IMR-90 (cell line): ENCODE measurements at regions not wholly inside any gene's neighbourhood (a gene's known extent, or its start where the extent isn't known, plus 50 kb on each side); places are given as distances from the start of the nearest gene placed in this dataset.

Experiments used
- ATAC-seq: fragments of 200-7000 bp; cut with Tn5 transposase; 2 replicates; pipeline ENCODE4 v1.9.1; 2020; ENCODE audit warnings: low read depth, mild to moderate bottlenecking, moderate library complexity
- BruUV-seq: library from RNA; stranded (reverse); fragments of 400-500 nt; replicated peaks from 2 replicates; lab custom pipeline; 2021; lab: Mats Ljungman, UMichigan
- CTCF ChIA-PET: fragments of 300-600 bp; formaldehyde crosslinking; extraction: SDS; loops from one replicate; lab custom pipeline; 2021; ENCODE audit warnings: antibody characterized with exemption; lab: Yijun Ruan, JAX
- POLR2A ChIA-PET: fragments of 300-600 bp; sonication (Branson Sonifier 250); formaldehyde crosslinking; loops from one replicate; lab custom pipeline; 2022; ENCODE audit warnings: antibody characterized with exemption; ENCODE audit not compliant: unreplicated experiment; lab: Charles Lee
- DNase-seq: peaks from one replicate; pipeline ENCODE4 v3.0.0; 2013
- H2AFZ ChIP-seq: replicated peaks from 2 replicates; pipeline ENCODE3; 2013; ENCODE audit warnings: low read length, mild to moderate bottlenecking; ENCODE audit not compliant: poor library complexity
- H2AK5ac ChIP-seq: 2 replicates; pipeline ENCODE4 v1.6.1; 2013; ENCODE audit warnings: low read depth, low read length, inconsistent platforms
- H2AK9ac ChIP-seq: replicated peaks from 2 replicates; pipeline ENCODE3; 2013; ENCODE audit warnings: mild to moderate bottlenecking, low read depth, low read length, moderate library complexity; ENCODE audit not compliant: poor library complexity
- H2BK120ac ChIP-seq: 2 replicates; pipeline ENCODE4 v1.6.1; 2013; ENCODE audit warnings: low read depth, low read length, inconsistent platforms
- H2BK15ac ChIP-seq: 3 replicates; pipeline ENCODE4 v1.6.1; 2013; ENCODE audit warnings: low read depth, low read length, inconsistent platforms
- H2BK20ac ChIP-seq: 2 replicates; pipeline ENCODE4 v1.6.1; 2013; ENCODE audit warnings: low read depth, mild to moderate bottlenecking, inconsistent platforms, low read length, moderate library complexity
- H2BK5ac ChIP-seq: 2 replicates; pipeline ENCODE4 v1.6.1; 2013; ENCODE audit warnings: mild to moderate bottlenecking, low read depth, low read length, inconsistent platforms; ENCODE audit not compliant: poor library complexity, severe bottlenecking
- H3K14ac ChIP-seq: replicated peaks from 2 replicates; pipeline ENCODE4 v1.6.1; 2013; ENCODE audit warnings: low read depth, low read length, inconsistent platforms
- H3K18ac ChIP-seq: 2 replicates; pipeline ENCODE4 v1.6.1; 2013; ENCODE audit warnings: low read depth, low read length, control low read depth
- H3K23ac ChIP-seq: 2 replicates; pipeline ENCODE4 v1.6.1; 2013; ENCODE audit warnings: low read depth, low read length, inconsistent platforms
- H3K27ac ChIP-seq: 2 replicates; pipeline ENCODE4 v1.5.1; 2013; ENCODE audit warnings: mild to moderate bottlenecking, control low read depth, low read length; ENCODE audit not compliant: insufficient read depth
- H3K27me3 ChIP-seq: 2 replicates; pipeline ENCODE4 v1.6.1; 2013; ENCODE audit warnings: low read length; ENCODE audit not compliant: control insufficient read depth, insufficient read depth
- H3K36me3 ChIP-seq: 2 replicates; pipeline ENCODE4 v1.6.1; 2013; ENCODE audit warnings: low read length, mixed read lengths; ENCODE audit not compliant: control insufficient read depth, insufficient read depth
- H3K4ac ChIP-seq: 2 replicates; pipeline ENCODE4 v1.6.1; 2013; ENCODE audit warnings: low read depth, low read length, inconsistent platforms
- H3K4me1 ChIP-seq: 2 replicates; pipeline ENCODE4 v1.6.1; 2013; ENCODE audit warnings: low read length, mixed read lengths; ENCODE audit not compliant: control insufficient read depth, insufficient read depth
- H3K4me2 ChIP-seq: 2 replicates; pipeline ENCODE4 v1.6.1; 2013; ENCODE audit warnings: low read depth, mild to moderate bottlenecking, control low read depth, low read length, moderate library complexity
- H3K4me3 ChIP-seq: 2 replicates; pipeline ENCODE4 v1.5.1; 2013; ENCODE audit warnings: low read depth, mild to moderate bottlenecking, control low read depth, low read length, moderate library complexity; ENCODE audit not compliant: insufficient read depth
- H3K56ac ChIP-seq: 2 replicates; pipeline ENCODE4 v1.6.1; 2013; ENCODE audit warnings: low read length, inconsistent platforms; ENCODE audit not compliant: insufficient read depth; ENCODE audit errors: extremely low read depth
- H3K79me1 ChIP-seq, 2 experiments: 2 replicates each; pipeline ENCODE4 v1.6.1; 2013; ENCODE audit warnings: low read length in 2 of 2, inconsistent platforms in 1 of 2, low read depth in 1 of 2
- H3K9ac ChIP-seq: 2 replicates; pipeline ENCODE4 v1.6.1; 2013; ENCODE audit warnings: low read depth, low read length, control low read depth
- H3K9me1 ChIP-seq: 2 replicates; pipeline ENCODE4 v1.6.1; 2013; ENCODE audit warnings: low read length, inconsistent platforms; ENCODE audit not compliant: insufficient read depth
- H3K9me3 ChIP-seq: 2 replicates; pipeline ENCODE4 v1.6.1; 2013; ENCODE audit warnings: low read length; ENCODE audit not compliant: control insufficient read depth, insufficient read depth
- H4K20me1 ChIP-seq: 2 replicates; pipeline ENCODE4 v1.6.1; 2013; ENCODE audit warnings: low read length, inconsistent platforms; ENCODE audit not compliant: insufficient read depth
- H4K5ac ChIP-seq: 2 replicates; pipeline ENCODE4 v1.6.1; 2013; ENCODE audit warnings: mild to moderate bottlenecking, low read depth, low read length, control low read depth
- H4K8ac ChIP-seq, 2 experiments: 2 replicates each; pipeline ENCODE4 v1.6.1; 2013; ENCODE audit warnings: low read depth in 2 of 2, low read length in 2 of 2, control low read depth in 1 of 2, inconsistent platforms in 1 of 2
- H4K91ac ChIP-seq: 2 replicates; pipeline ENCODE4 v1.6.1; 2013; ENCODE audit warnings: low read depth, low read length, inconsistent platforms; ENCODE audit not compliant: insufficient read depth
- CEBPB ChIP-seq: IDR thresholded peaks from 2 replicates; pipeline ENCODE4 v1.6.1; 2012; ENCODE audit warnings: low read depth, low read length, improper control_type of control experiment
- MXI1 ChIP-seq: IDR thresholded peaks from 2 replicates; pipeline ENCODE4 v1.6.1; 2012; ENCODE audit warnings: low read depth, mild to moderate bottlenecking, low read length, moderate library complexity, borderline replicate concordance
- RAD21 ChIP-seq: IDR thresholded peaks from 2 replicates; pipeline ENCODE4 v1.6.1; 2012; ENCODE audit warnings: low read length, improper control_type of control experiment
- RFX5 ChIP-seq: IDR thresholded peaks from 2 replicates; pipeline ENCODE4 v1.8.0; 2012; ENCODE audit warnings: low read depth, mild to moderate bottlenecking, low read length, moderate library complexity
- WGBS, 2 experiments: methylation state at CpG; one replicate each; pipeline versions ENCODE4 v1.1.5 to v1.1.7; 2013; ENCODE audit warnings: missing lambda C conversion rate in 2 of 2; ENCODE audit not compliant: insufficient read length in 1 of 2; ENCODE audit errors: extremely low coverage in 2 of 2; 5-methylcytosine and 5-hydroxymethylcytosine counted together
- dilution Hi-C: fragments of 300-500 bp; cut with HindIII; formaldehyde crosslinking; loops from one replicate; pipeline ENCODE4 v1.14.3; 2018; ENCODE audit warnings: low sequenced_read_pairs; ENCODE audit not compliant: unreplicated experiment
- in situ Hi-C: fragments of 300-500 bp; cut with MboI; formaldehyde crosslinking; loops from 3 replicates; pipeline ENCODE4 v1.14.3; 2019; ENCODE audit warnings: low sequenced_read_pairs, inconsistent platforms, mixed read lengths
- intact Hi-C: fragments of 100-400 bp; cut with micrococcal nuclease; formaldehyde crosslinking; loops from 2 replicates; pipeline ENCODE4 v1.10.0; 2022

GRCh38 chr2:173580351-173580750 lies 225.7 kb downstream of the CDCA7 start:
- Histone ChIP-seq H3K4me1 (no peaks in the 10 kb centered on the region), H4K5ac (no peak overlapping the region), H4K91ac (no peak overlapping the region), H3K79me1 (no peaks in the 10 kb centered on the region), H3K9me1 (no peaks in the 10 kb centered on the region), H2AK9ac (no peak overlapping the region), H2AK5ac (no peak overlapping the region), H3K4me2 (no peak overlapping the region), H2BK20ac (no peak overlapping the region), H3K27ac (no peak overlapping the region), H2BK5ac (no peak overlapping the region), H2BK120ac (no peak overlapping the region), H3K23ac (no peak overlapping the region), H3K18ac (no peak overlapping the region), H2AFZ (no peak overlapping the region), H3K27me3 (no peaks in the 10 kb centered on the region; the same call in 1 of the 2 replicates), H3K4me3 (no peak overlapping the region), H3K9me3 (no peaks in the 10 kb centered on the region), H3K36me3 (no peaks in the 10 kb centered on the region), H2BK15ac (no peak overlapping the region), H3K4ac (no peak overlapping the region), H3K56ac (no peak overlapping the region), H4K20me1 (no peaks in the 10 kb centered on the region), H3K14ac (no peak overlapping the region), H3K9ac (no peak overlapping the region), H4K8ac (no peak overlapping the region)
- WGBS, 2 experiments = no CpG with 5 or more reads among the region's 1 CpG
- CTCF ChIA-PET = interaction anchor here (0.9 to 1.1 kb wide), 2 partner anchors 9 to 133 kb away, joined by 3 read pairs; no protein-coding TSS in a partner anchor
- DNase-seq (no peak), ATAC-seq (no peak)
- no TSS peak for BruUV-seq
- in situ Hi-C loops = loop anchor here (25.0 kb wide), 1 partner anchor 757 kb away; the partner anchor contains the start of gene SP9
- intact Hi-C loops = no loop called here
- POLR2A ChIA-PET = no interaction called here
- no peak for TF ChIP-seq RFX5
- no peak for TF ChIP-seq CEBPB
- no peak for TF ChIP-seq RAD21
- no peak for TF ChIP-seq MXI1
- dilution Hi-C loops = no loop called here
